ENCODE measurements at regions not wholly inside any gene's neighbourhood (a gene's known extent, or its start where the extent isn't known, plus 50 kb on each side); places are given as distances from the start of the nearest gene placed in this dataset.

GRCh38 chr12:20212658-20213555, 155.4 kb upstream of the PDE3A start:
- no peak overlapping the region for H3K4me3 Mint-ChIP-seq (ENCODE audit: unreplicated experiment)
- POLR2A ChIA-PET: no interaction called here

GRCh38 chr12:20213723-20214625, 154.4 kb upstream of the PDE3A start:
- Histone ChIP-seq H3K27me3 (replicated peaks; ENCODE audit: control insufficient read depth, insufficient read depth, low read length) (no peaks in the 10 kb centered on the region), H3K36me3 (ENCODE audit: control insufficient read depth, insufficient read depth, low read length) (no peaks in the 10 kb centered on the region), H3K4me1 (peaks cover 5% of the 10 kb centered on the region), H3K9me3 (no peaks in the 10 kb centered on the region), H3K4me3 (ENCODE audit: low read depth, low read length) (no peak overlapping the region)
- CTCF ChIA-PET: no interaction called here
- no peak for DNase-seq
- H3K4me1 Mint-ChIP-seq (ENCODE audit: low read depth, unreplicated experiment): peaks cover 16% of the 10 kb centered on the region
- H3K36me3 Mint-ChIP-seq (ENCODE audit: insufficient read depth, unreplicated experiment): no peaks in the 10 kb centered on the region
- intact Hi-C loops (cut with micrococcal nuclease; ENCODE audit: unreplicated experiment): no loop called here
- no peak overlapping the region for H3K4me3 Mint-ChIP-seq (ENCODE audit: unreplicated experiment)
- BruUV-seq (replicated peaks): no TSS peak
- no peaks in the 10 kb centered on the region for H3K27me3 Mint-ChIP-seq (ENCODE audit: insufficient read depth, unreplicated experiment)
- H3K9me3 Mint-ChIP-seq (ENCODE audit: unreplicated experiment): peaks cover 25% of the 10 kb centered on the region
- H3K27ac Mint-ChIP-seq (ENCODE audit: unreplicated experiment): no peak overlapping the region
- no peak for TF ChIP-seq CTCF (IDR thresholded peaks at IDR 0.05; ENCODE audit: insufficient read depth in 1 of 2, low read depth in 1 of 2, low read length in 1 of 2, severe bottlenecking in 1 of 2, unreplicated experiment in 1 of 2)
- POLR2A ChIA-PET: no interaction called here

More at GRCh38 chr12:20212658-20213555, 155.4 kb upstream of the PDE3A start:
- peak; percentile 32 to 64 for DNase-seq
- Histone ChIP-seq H3K27me3 (replicated peaks; ENCODE audit: control insufficient read depth, insufficient read depth, low read length) (no peaks in the 10 kb centered on the region), H3K36me3 (ENCODE audit: control insufficient read depth, insufficient read depth, low read length) (no peaks in the 10 kb centered on the region), H3K4me1 (peaks cover 5% of the 10 kb centered on the region), H3K4me3 (ENCODE audit: low read depth, low read length) (no peak overlapping the region), H3K9me3 (no peaks in the 10 kb centered on the region)
- BruUV-seq (replicated peaks): no TSS peak
- peaks cover 16% of the 10 kb centered on the region for H3K4me1 Mint-ChIP-seq (ENCODE audit: low read depth, unreplicated experiment)
- no peaks in the 10 kb centered on the region for H3K36me3 Mint-ChIP-seq (ENCODE audit: insufficient read depth, unreplicated experiment)
- peaks cover 22% of the 10 kb centered on the region for H3K9me3 Mint-ChIP-seq (ENCODE audit: unreplicated experiment)
- CTCF ChIA-PET: no interaction called here
- intact Hi-C loops (cut with micrococcal nuclease; ENCODE audit: unreplicated experiment): no loop called here
- H3K27me3 Mint-ChIP-seq (ENCODE audit: insufficient read depth, unreplicated experiment): no peaks in the 10 kb centered on the region
- TF ChIP-seq CTCF (IDR thresholded peaks at IDR 0.05; ENCODE audit: insufficient read depth in 1 of 2, low read depth in 1 of 2, low read length in 1 of 2, severe bottlenecking in 1 of 2, unreplicated experiment in 1 of 2): no peak
- peak overlapping the region; percentile 21 for H3K27ac Mint-ChIP-seq (ENCODE audit: unreplicated experiment)

GRCh38 chr12:20220339-20220738, 148.0 kb upstream of the PDE3A start:
- ChIA-PET CTCF (interaction anchor here (1.3 kb wide), 2 partner anchors 305 to 463 kb away, joined by 5 to 10 read pairs; no protein-coding TSS in a partner anchor), POLR2A (no interaction called here)
- Mint-ChIP-seq H3K27ac (ENCODE audit: unreplicated experiment) (no peak overlapping the region), H3K4me3 (ENCODE audit: unreplicated experiment) (no peak overlapping the region), H3K27me3 (ENCODE audit: insufficient read depth, unreplicated experiment) (no peaks in the 10 kb centered on the region), H3K36me3 (ENCODE audit: insufficient read depth, unreplicated experiment) (no peaks in the 10 kb centered on the region), H3K9me3 (ENCODE audit: unreplicated experiment) (peaks cover 25% of the 10 kb centered on the region), H3K4me1 (ENCODE audit: low read depth, unreplicated experiment) (no peaks in the 10 kb centered on the region)
- H3K4me1 ChIP-seq: no peaks in the 10 kb centered on the region
- no peaks in the 10 kb centered on the region for H3K27me3 ChIP-seq (replicated peaks; ENCODE audit: control insufficient read depth, insufficient read depth, low read length)
- BruUV-seq (replicated peaks): no TSS peak
- H3K4me3 ChIP-seq (ENCODE audit: low read depth, low read length): no peak overlapping the region
- peak; percentile 41 to 53 for TF ChIP-seq CTCF (IDR thresholded peaks at IDR 0.05; ENCODE audit: insufficient read depth in 1 of 2, low read depth in 1 of 2, low read length in 1 of 2, severe bottlenecking in 1 of 2, unreplicated experiment in 1 of 2)
- no peaks in the 10 kb centered on the region for H3K9me3 ChIP-seq
- peak; percentile 46 to 47 for DNase-seq
- H3K36me3 ChIP-seq (ENCODE audit: control insufficient read depth, insufficient read depth, low read length): no peaks in the 10 kb centered on the region
- intact Hi-C loops (cut with micrococcal nuclease; ENCODE audit: unreplicated experiment): loop anchor here (1.0 to 10.0 kb wide), 6 partner anchors 26 to 646 kb away; no protein-coding TSS in a partner anchor
